Osteoblast (primary cell): ENCODE measurements at regions not wholly inside any gene's neighbourhood (a gene's known extent, or its start where the extent isn't known, plus 50 kb on each side); places are given as distances from the start of the nearest gene placed in this dataset.
"Not testable (repeated sequence)": the region's sequence is repeated elsewhere in the genome, so short reads cannot be mapped to it uniquely, and the experiment has no call there.

ENCODE experiments used
- DNase-seq: peaks from one replicate; pipeline ENCODE4 v3.0.0; 2011; ENCODE audit warnings: low spot score, mixed read lengths; ENCODE audit not compliant: insufficient read length; ENCODE audit errors: missing footprints
- H2AFZ ChIP-seq: 2 replicates; pipeline ENCODE4 v1.6.0; 2011; ENCODE audit warnings: mild to moderate bottlenecking, low read length
- H3K27ac ChIP-seq: 2 replicates; pipeline ENCODE4 v1.5.1; 2011; ENCODE audit warnings: mild to moderate bottlenecking, low read depth, low read length, moderate library complexity
- H3K27me3 ChIP-seq: 2 replicates; pipeline ENCODE4 v1.6.0; 2012; ENCODE audit warnings: mild to moderate bottlenecking, control low read depth, inconsistent platforms, low read length, moderate library complexity; ENCODE audit not compliant: insufficient read depth
- H3K36me3 ChIP-seq: 2 replicates; pipeline ENCODE4 v1.5.1; 2011; ENCODE audit warnings: mild to moderate bottlenecking, low read length, control low read depth, moderate library complexity; ENCODE audit not compliant: insufficient read depth
- H3K4me1 ChIP-seq: 2 replicates; pipeline ENCODE4 v1.5.1; 2011; ENCODE audit warnings: mild to moderate bottlenecking, low read length, control low read depth, moderate library complexity; ENCODE audit not compliant: insufficient read depth
- H3K4me2 ChIP-seq: 2 replicates; pipeline ENCODE4 v1.6.0; 2011; ENCODE audit warnings: mild to moderate bottlenecking, low read length; ENCODE audit not compliant: insufficient read depth
- H3K4me3 ChIP-seq: fragments of 200-600 bp; sonication (generic); 3 replicates; pipeline ENCODE4 v1.5.1; 2012; ENCODE audit warnings: mild to moderate bottlenecking, low read length, inconsistent platforms; ENCODE audit not compliant: insufficient read depth
- H3K79me2 ChIP-seq: 2 replicates; pipeline ENCODE4 v1.6.0; 2012; ENCODE audit warnings: mild to moderate bottlenecking, low read length, control low read depth, inconsistent platforms; ENCODE audit not compliant: insufficient read depth
- H3K9me3 ChIP-seq: 2 replicates; pipeline ENCODE4 v1.5.1; 2011; ENCODE audit warnings: low read depth, low read length, control low read depth
- H4K20me1 ChIP-seq: 2 replicates; pipeline ENCODE4 v1.6.0; 2012; ENCODE audit warnings: mild to moderate bottlenecking, low read length, control low read depth; ENCODE audit not compliant: insufficient read depth

- not testable (repeated sequence) for H3K27ac ChIP-seq, DNase-seq, H3K9me3 ChIP-seq, H3K4me1 ChIP-seq, H3K36me3 ChIP-seq, H3K4me3 ChIP-seq, H3K27me3 ChIP-seq, H4K20me1 ChIP-seq, H2AFZ ChIP-seq, H3K4me2 ChIP-seq, H3K79me2 ChIP-seq
These were observed 51.5 kb downstream of the PPIAL4A start for GRCh38 chr1:120941066-120941465.

DNA sequence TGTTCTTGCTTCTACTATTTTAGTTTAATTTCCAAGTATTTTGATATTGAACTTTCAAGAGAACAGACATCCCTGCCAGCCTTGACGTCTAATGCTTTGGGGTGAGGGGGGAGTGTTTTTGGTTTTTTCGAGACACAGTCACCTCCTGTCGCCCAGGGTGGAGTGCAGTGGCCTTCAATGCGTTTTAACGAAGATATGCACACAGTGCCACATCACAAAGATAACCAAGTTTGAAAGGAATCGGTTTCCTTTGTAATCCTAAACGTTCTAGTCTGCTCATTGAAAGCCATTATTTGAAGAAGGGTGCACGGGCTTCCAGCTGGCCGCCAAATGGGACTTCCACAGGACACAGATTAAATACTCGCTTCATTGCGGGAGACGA, 52.3 kb downstream of the PPIAL4A start:
- not testable (repeated sequence) for H4K20me1 ChIP-seq, H3K79me2 ChIP-seq, H3K4me1 ChIP-seq, H3K9me3 ChIP-seq, H3K36me3 ChIP-seq, H3K27me3 ChIP-seq
- Histone ChIP-seq H2AFZ (peak overlapping the region; percentile 78), H3K27ac (peak overlapping the region; percentile 73), H3K4me3 (peak overlapping the region; percentile 70), H3K4me2 (peak overlapping the region; percentile 89)
- peak; percentile 4 for DNase-seq

GRCh38 chr1:120942218-120942944, 52.8 kb downstream of the PPIAL4A start:
- Histone ChIP-seq H3K4me3 (peak overlapping the region; percentile 70), H3K27ac (peak overlapping the region; percentile 73), H2AFZ (peak overlapping the region; percentile 78), H3K4me2 (peak overlapping the region; percentile 89)
- not testable (repeated sequence) for H3K4me1 ChIP-seq, H4K20me1 ChIP-seq, H3K79me2 ChIP-seq, H3K27me3 ChIP-seq, H3K9me3 ChIP-seq, H3K36me3 ChIP-seq
- peak; percentile 54 for DNase-seq

- H3K9me3 ChIP-seq, H3K4me1 ChIP-seq, H3K79me2 ChIP-seq, H3K4me3 ChIP-seq, H2AFZ ChIP-seq, H4K20me1 ChIP-seq, DNase-seq, H3K36me3 ChIP-seq, H3K27me3 ChIP-seq, H3K27ac ChIP-seq, H3K4me2 ChIP-seq: not testable (repeated sequence)
These were observed 53.4 kb downstream of the PPIAL4A start for GRCh38 chr1:120942945-120943319.

GRCh38 chr1:120944691-120945090, 55.1 kb downstream of the PPIAL4A start:
- not testable (repeated sequence) for H3K27me3 ChIP-seq, DNase-seq, H3K36me3 ChIP-seq, H3K27ac ChIP-seq, H3K4me2 ChIP-seq, H4K20me1 ChIP-seq, H2AFZ ChIP-seq, H3K4me1 ChIP-seq, H3K79me2 ChIP-seq, H3K9me3 ChIP-seq, H3K4me3 ChIP-seq

GRCh38 chr1:120945122-120945521, 55.6 kb downstream of the PPIAL4A start:
- H3K36me3 ChIP-seq, H3K4me3 ChIP-seq, H3K9me3 ChIP-seq, H2AFZ ChIP-seq, DNase-seq, H3K4me2 ChIP-seq, H3K4me1 ChIP-seq, H4K20me1 ChIP-seq, H3K27me3 ChIP-seq, H3K79me2 ChIP-seq, H3K27ac ChIP-seq: not testable (repeated sequence)

GRCh38 chr1:120947114-120947513, 57.5 kb downstream of the PPIAL4A start:
- not testable (repeated sequence) for H3K79me2 ChIP-seq, H3K4me3 ChIP-seq, H3K36me3 ChIP-seq, DNase-seq, H3K27ac ChIP-seq, H4K20me1 ChIP-seq, H2AFZ ChIP-seq, H3K4me1 ChIP-seq, H3K4me2 ChIP-seq, H3K9me3 ChIP-seq, H3K27me3 ChIP-seq

GRCh38 chr1:120949724-120950123, 60.2 kb downstream of the PPIAL4A start:
- H3K4me1 ChIP-seq, H3K36me3 ChIP-seq, H3K4me3 ChIP-seq, H2AFZ ChIP-seq, H3K27ac ChIP-seq, H3K79me2 ChIP-seq, H3K4me2 ChIP-seq, H4K20me1 ChIP-seq, H3K27me3 ChIP-seq, DNase-seq, H3K9me3 ChIP-seq: not testable (repeated sequence)

GRCh38 chr1:120950633-120951032, 61.1 kb downstream of the PPIAL4A start:
- not testable (repeated sequence) for H2AFZ ChIP-seq, H3K36me3 ChIP-seq, H4K20me1 ChIP-seq, H3K27ac ChIP-seq, H3K27me3 ChIP-seq, H3K4me1 ChIP-seq, H3K79me2 ChIP-seq, H3K4me3 ChIP-seq, H3K9me3 ChIP-seq, H3K4me2 ChIP-seq, DNase-seq
